Effector memory CD8-positive, alpha-beta T cell (primary cell): ENCODE measurements at regions not wholly inside any gene's neighbourhood (a gene's known extent, or its start where the extent isn't known, plus 50 kb on each side); places are given as distances from the start of the nearest gene placed in this dataset.

ENCODE experiments used
- ATAC-seq: fragments of 150-1000 bp; cut with Tn5 transposase; replicated peaks from 2 replicates; pipeline ENCODE4 v1.10.0; 2021; ENCODE audit warnings: mild to moderate bottlenecking, moderate library complexity
- DNase-seq, 3 experiments: peaks; one replicate each; pipeline ENCODE4 v3.0.0; 2021
- H3K27ac Mint-ChIP-seq, 2 donors: one replicate each; pipeline ENCODE4 v1.8.0; 2022; ENCODE audit warnings: mild to moderate bottlenecking in 2 of 2, mixed read lengths in 2 of 2, moderate library complexity in 2 of 2
- H3K27me3 Mint-ChIP-seq, 2 donors: one replicate each; pipeline ENCODE4 v1.8.0; 2022; ENCODE audit warnings: mixed read lengths in 2 of 2
- H3K36me3 Mint-ChIP-seq: one replicate; pipeline ENCODE4 v1.8.0; 2022; ENCODE audit warnings: mild to moderate bottlenecking, moderate library complexity, mixed read lengths; ENCODE audit not compliant: insufficient read depth
- H3K4me1 Mint-ChIP-seq, 2 donors: one replicate each; pipeline ENCODE4 v1.8.0; 2022; ENCODE audit warnings: low read depth in 2 of 2, mixed read lengths in 2 of 2
- H3K4me3 Mint-ChIP-seq, 2 donors: one replicate each; pipeline ENCODE4 v1.8.0; 2022; ENCODE audit warnings: mild to moderate bottlenecking in 2 of 2, mixed read lengths in 2 of 2, moderate library complexity in 2 of 2
- H3K9me3 Mint-ChIP-seq, 2 donors: one replicate each; pipeline ENCODE4 v1.8.0; 2022; ENCODE audit warnings: mixed read lengths in 2 of 2

- Mint-ChIP-seq H3K36me3 (no peaks in the 10 kb centered on the region), H3K4me1 (no peaks in the 10 kb centered on the region), H3K27ac (no peak overlapping the region), H3K4me3 (no peak overlapping the region), H3K27me3 (no peaks in the 10 kb centered on the region), H3K9me3 (peaks cover 6 to 10% of the 10 kb centered on the region in 2 donors)
- no peak for ATAC-seq
- no peak for DNase-seq
Observed at GRCh38 chr4:32847461-32847860, 2127.3 kb downstream of the PCDH7 start.

GRCh38 chr4:32855622-32856021 lies 2135.5 kb downstream of the PCDH7 start:
- no peak for ATAC-seq
- H3K4me1 Mint-ChIP-seq: no peaks in the 10 kb centered on the region
- DNase-seq: no peak
- no peak overlapping the region for H3K27ac Mint-ChIP-seq
- no peaks in the 10 kb centered on the region for H3K27me3 Mint-ChIP-seq
- no peaks in the 10 kb centered on the region for H3K36me3 Mint-ChIP-seq
- H3K4me3 Mint-ChIP-seq: no peak overlapping the region
- H3K9me3 Mint-ChIP-seq: peaks cover 8 to 12% of the 10 kb centered on the region in 2 donors

- no peak overlapping the region for H3K27ac Mint-ChIP-seq
- no peak overlapping the region for H3K4me3 Mint-ChIP-seq
- DNase-seq: no peak
- ATAC-seq: no peak
- H3K27me3 Mint-ChIP-seq: no peaks in the 10 kb centered on the region
- no peaks in the 10 kb centered on the region for H3K4me1 Mint-ChIP-seq
- H3K36me3 Mint-ChIP-seq: no peaks in the 10 kb centered on the region
- peaks cover 4 to 7% of the 10 kb centered on the region in 2 donors for H3K9me3 Mint-ChIP-seq
Observed at GRCh38 chr4:32858361-32858760, 2138.2 kb downstream of the PCDH7 start.

- no peak overlapping the region for H3K27ac Mint-ChIP-seq
- no peak for ATAC-seq
- no peak for DNase-seq
- H3K4me1 Mint-ChIP-seq: no peaks in the 10 kb centered on the region
- peaks cover 4 to 7% of the 10 kb centered on the region in 2 donors for H3K9me3 Mint-ChIP-seq
- no peaks in the 10 kb centered on the region for H3K36me3 Mint-ChIP-seq
- no peaks in the 10 kb centered on the region for H3K27me3 Mint-ChIP-seq
- H3K4me3 Mint-ChIP-seq: no peak overlapping the region
Observed at GRCh38 chr4:32858971-32859370, 2138.8 kb downstream of the PCDH7 start.

GRCh38 chr4:32864713-32865351 lies 2144.7 kb downstream of the PCDH7 start:
- Mint-ChIP-seq H3K27me3 (no peaks in the 10 kb centered on the region), H3K9me3 (peaks cover 0 to 6% of the 10 kb centered on the region in 2 donors), H3K36me3 (no peaks in the 10 kb centered on the region), H3K4me3 (no peak overlapping the region), H3K4me1 (no peaks in the 10 kb centered on the region), H3K27ac (no peak overlapping the region)
- DNase-seq (no peak), ATAC-seq (no peak)

- peaks cover 5 to 10% of the 10 kb centered on the region in 2 donors for H3K9me3 Mint-ChIP-seq
- H3K4me3 Mint-ChIP-seq: no peak overlapping the region
- no peaks in the 10 kb centered on the region for H3K36me3 Mint-ChIP-seq
- no peaks in the 10 kb centered on the region for H3K4me1 Mint-ChIP-seq
- DNase-seq: no peak
- no peak for ATAC-seq
- no peak overlapping the region for H3K27ac Mint-ChIP-seq
- H3K27me3 Mint-ChIP-seq: no peaks in the 10 kb centered on the region
Observed at GRCh38 chr4:32876546-32876945, 2156.4 kb downstream of the PCDH7 start.

GRCh38 chr4:32879913-32880312 lies 2159.7 kb downstream of the PCDH7 start:
- no peak for ATAC-seq
- Mint-ChIP-seq H3K9me3 (peaks cover 2 to 11% of the 10 kb centered on the region in 2 donors), H3K36me3 (no peaks in the 10 kb centered on the region), H3K4me3 (no peak overlapping the region), H3K27ac (no peak overlapping the region), H3K27me3 (no peaks in the 10 kb centered on the region), H3K4me1 (no peaks in the 10 kb centered on the region)
- DNase-seq: no peak

- Mint-ChIP-seq H3K27me3 (no peaks in the 10 kb centered on the region), H3K4me3 (no peak overlapping the region), H3K36me3 (no peaks in the 10 kb centered on the region), H3K4me1 (no peaks in the 10 kb centered on the region), H3K27ac (no peak overlapping the region), H3K9me3 (peaks cover 0 to 8% of the 10 kb centered on the region in 2 donors)
- DNase-seq (no peak), ATAC-seq (no peak)
Observed at GRCh38 chr4:32884198-32884597, 2164.0 kb downstream of the PCDH7 start.

GRCh38 chr4:32890398-32890797 lies 2170.2 kb downstream of the PCDH7 start:
- H3K4me1 Mint-ChIP-seq: no peaks in the 10 kb centered on the region
- ATAC-seq (no peak), DNase-seq (no peak)
- H3K27me3 Mint-ChIP-seq: no peaks in the 10 kb centered on the region
- peaks cover 0 to 5% of the 10 kb centered on the region in 2 donors for H3K9me3 Mint-ChIP-seq
- no peak overlapping the region for H3K4me3 Mint-ChIP-seq
- no peak overlapping the region for H3K27ac Mint-ChIP-seq
- no peaks in the 10 kb centered on the region for H3K36me3 Mint-ChIP-seq

- DNase-seq (no peak), ATAC-seq (no peak)
- no peaks in the 10 kb centered on the region for H3K4me1 Mint-ChIP-seq
- no peaks in the 10 kb centered on the region for H3K36me3 Mint-ChIP-seq
- no peaks in the 10 kb centered on the region for H3K27me3 Mint-ChIP-seq
- H3K27ac Mint-ChIP-seq: no peak overlapping the region
- peaks cover 11 to 23% of the 10 kb centered on the region in 2 donors for H3K9me3 Mint-ChIP-seq
- H3K4me3 Mint-ChIP-seq: no peak overlapping the region
Observed at GRCh38 chr4:32909053-32909452, 2188.9 kb downstream of the PCDH7 start.

GRCh38 chr4:32909736-32910135 lies 2189.6 kb downstream of the PCDH7 start:
- no peak for DNase-seq
- ATAC-seq: no peak
- H3K4me3 Mint-ChIP-seq: no peak overlapping the region
- H3K36me3 Mint-ChIP-seq: no peaks in the 10 kb centered on the region
- no peaks in the 10 kb centered on the region for H3K27me3 Mint-ChIP-seq
- H3K4me1 Mint-ChIP-seq: no peaks in the 10 kb centered on the region
- H3K27ac Mint-ChIP-seq: no peak overlapping the region
- peaks cover 11 to 17% of the 10 kb centered on the region in 2 donors for H3K9me3 Mint-ChIP-seq

GRCh38 chr4:32917586-32917985 lies 2197.4 kb downstream of the PCDH7 start:
- Mint-ChIP-seq H3K27me3 (no peaks in the 10 kb centered on the region), H3K4me3 (no peak overlapping the region), H3K4me1 (no peaks in the 10 kb centered on the region), H3K36me3 (no peaks in the 10 kb centered on the region), H3K27ac (no peak overlapping the region), H3K9me3 (peaks cover 0 to 3% of the 10 kb centered on the region in 2 donors)
- DNase-seq (no peak), ATAC-seq (no peak)

GRCh38 chr4:32929796-32930699 lies 2209.9 kb downstream of the PCDH7 start:
- Mint-ChIP-seq H3K4me1 (no peaks in the 10 kb centered on the region), H3K27ac (no peak overlapping the region), H3K36me3 (no peaks in the 10 kb centered on the region), H3K27me3 (no peaks in the 10 kb centered on the region), H3K9me3 (peaks cover 4 to 9% of the 10 kb centered on the region in 2 donors), H3K4me3 (no peak overlapping the region)
- ATAC-seq: no peak
- DNase-seq: no peak

- DNase-seq (no peak), ATAC-seq (no peak)
- H3K4me3 Mint-ChIP-seq: no peak overlapping the region
- H3K36me3 Mint-ChIP-seq: no peaks in the 10 kb centered on the region
- peaks cover 4 to 8% of the 10 kb centered on the region in 2 donors for H3K9me3 Mint-ChIP-seq
- H3K27ac Mint-ChIP-seq: no peak overlapping the region
- no peaks in the 10 kb centered on the region for H3K27me3 Mint-ChIP-seq
- H3K4me1 Mint-ChIP-seq: no peaks in the 10 kb centered on the region
Observed at GRCh38 chr4:32930700-32931099, 2210.5 kb downstream of the PCDH7 start.
